Left ventricle myocardium inferior (tissue), 1 donor: ENCODE measurements at regions not wholly inside any gene's neighbourhood (a gene's known extent, or its start where the extent isn't known, plus 50 kb on each side); places are given as distances from the start of the nearest gene placed in this dataset.

Experiments used
- DNase-seq: peaks from one replicate; pipeline ENCODE4 v3.0.0-alpha.2; 2020
- H3K27ac ChIP-seq: fragments of 200-600 bp; replicated peaks from 2 replicates; pipeline ENCODE4 v1.8.0; 2021
- H3K27me3 ChIP-seq: fragments of 200-600 bp; 2 replicates; pipeline ENCODE4 v1.8.0; 2021; ENCODE audit warnings: low read depth
- H3K36me3 ChIP-seq: fragments of 200-600 bp; 2 replicates; pipeline ENCODE4 v1.8.0; 2021
- H3K4me1 ChIP-seq: fragments of 200-600 bp; 2 replicates; pipeline ENCODE4 v1.8.0; 2021
- H3K4me3 ChIP-seq: fragments of 200-600 bp; 2 replicates; pipeline ENCODE4 v1.8.0; 2021; ENCODE audit warnings: mild to moderate bottlenecking, moderate library complexity
- H3K9me3 ChIP-seq: fragments of 200-600 bp; replicated peaks from 2 replicates; pipeline ENCODE4 v1.8.0; 2021
- intact Hi-C: fragments of 100-400 bp; cut with micrococcal nuclease; formaldehyde crosslinking; loops from one replicate; pipeline ENCODE4 v1.11.0; 2022
- TF ChIP-seq, protein P1 (sequence below): fragments of 200-600 bp; IDR thresholded peaks from 2 replicates; pipeline ENCODE4 v1.8.0; 2021; ENCODE audit warnings: antibody characterized with exemption, mild to moderate bottlenecking, borderline replicate concordance
- donor health status: DM: no; HTN: yes; CAD: no; lungs with severe emphysema.

DNA sequence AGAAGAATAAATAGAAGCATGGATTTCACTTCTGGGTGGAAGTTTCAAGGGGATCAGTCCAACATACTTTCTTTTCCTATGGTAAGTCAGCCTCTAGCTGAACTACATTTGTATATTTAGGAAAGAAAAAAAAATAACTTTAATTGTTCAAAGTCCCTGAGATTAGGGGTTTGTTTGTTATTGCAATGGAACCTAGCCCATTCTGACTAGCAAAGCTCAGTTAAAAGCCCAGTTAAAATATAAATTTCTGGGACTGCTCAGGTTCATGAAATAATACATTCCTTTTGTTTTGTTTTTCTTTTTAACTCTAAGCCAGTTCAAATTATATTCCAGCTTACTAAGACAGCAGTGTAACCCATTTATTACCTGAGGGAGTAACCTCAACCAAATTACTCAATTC, 2069.6 kb upstream of the CELF4 start:
- intact Hi-C loops, result no loop called here
- Histone ChIP-seq H3K36me3 (no peaks in the 10 kb centered on the region), H3K9me3 (peaks cover 9% of the 10 kb centered on the region), H3K4me1 (no peaks in the 10 kb centered on the region), H3K27ac (no peak overlapping the region), H3K27me3 (no peaks in the 10 kb centered on the region), H3K4me3 (no peak overlapping the region)
- TF ChIP-seq, protein P1, sequence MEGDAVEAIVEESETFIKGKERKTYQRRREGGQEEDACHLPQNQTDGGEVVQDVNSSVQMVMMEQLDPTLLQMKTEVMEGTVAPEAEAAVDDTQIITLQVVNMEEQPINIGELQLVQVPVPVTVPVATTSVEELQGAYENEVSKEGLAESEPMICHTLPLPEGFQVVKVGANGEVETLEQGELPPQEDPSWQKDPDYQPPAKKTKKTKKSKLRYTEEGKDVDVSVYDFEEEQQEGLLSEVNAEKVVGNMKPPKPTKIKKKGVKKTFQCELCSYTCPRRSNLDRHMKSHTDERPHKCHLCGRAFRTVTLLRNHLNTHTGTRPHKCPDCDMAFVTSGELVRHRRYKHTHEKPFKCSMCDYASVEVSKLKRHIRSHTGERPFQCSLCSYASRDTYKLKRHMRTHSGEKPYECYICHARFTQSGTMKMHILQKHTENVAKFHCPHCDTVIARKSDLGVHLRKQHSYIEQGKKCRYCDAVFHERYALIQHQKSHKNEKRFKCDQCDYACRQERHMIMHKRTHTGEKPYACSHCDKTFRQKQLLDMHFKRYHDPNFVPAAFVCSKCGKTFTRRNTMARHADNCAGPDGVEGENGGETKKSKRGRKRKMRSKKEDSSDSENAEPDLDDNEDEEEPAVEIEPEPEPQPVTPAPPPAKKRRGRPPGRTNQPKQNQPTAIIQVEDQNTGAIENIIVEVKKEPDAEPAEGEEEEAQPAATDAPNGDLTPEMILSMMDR, result no peak
- no peak for DNase-seq

- TF ChIP-seq, protein P1, result no peak
- Histone ChIP-seq H3K27ac (no peak overlapping the region), H3K9me3 (no peaks in the 10 kb centered on the region), H3K4me3 (no peak overlapping the region), H3K36me3 (no peaks in the 10 kb centered on the region), H3K27me3 (no peaks in the 10 kb centered on the region), H3K4me1 (no peaks in the 10 kb centered on the region)
- no peak for DNase-seq
- intact Hi-C loops, result no loop called here
These were observed 2062.3 kb upstream of the CELF4 start for GRCh38 chr18:39627936-39628335.

- H3K9me3 ChIP-seq, result no peaks in the 10 kb centered on the region
- H3K27ac ChIP-seq, result no peak overlapping the region
- H3K4me3 ChIP-seq, result no peak overlapping the region
- no peaks in the 10 kb centered on the region for H3K27me3 ChIP-seq
- TF ChIP-seq, protein P1, result no peak
- intact Hi-C loops, result no loop called here
- DNase-seq, result no peak
- no peaks in the 10 kb centered on the region for H3K36me3 ChIP-seq
- no peaks in the 10 kb centered on the region for H3K4me1 ChIP-seq
These were observed 2059.4 kb upstream of the CELF4 start for GRCh38 chr18:39624961-39625360.

GRCh38 chr18:39622431-39622830, 2056.8 kb upstream of the CELF4 start:
- Histone ChIP-seq H3K4me1 (no peaks in the 10 kb centered on the region), H3K36me3 (no peaks in the 10 kb centered on the region), H3K27me3 (no peaks in the 10 kb centered on the region), H3K9me3 (peaks cover 5% of the 10 kb centered on the region), H3K4me3 (no peak overlapping the region), H3K27ac (no peak overlapping the region)
- no peak for DNase-seq
- TF ChIP-seq, protein P1, result no peak
- intact Hi-C loops, result no loop called here

DNA sequence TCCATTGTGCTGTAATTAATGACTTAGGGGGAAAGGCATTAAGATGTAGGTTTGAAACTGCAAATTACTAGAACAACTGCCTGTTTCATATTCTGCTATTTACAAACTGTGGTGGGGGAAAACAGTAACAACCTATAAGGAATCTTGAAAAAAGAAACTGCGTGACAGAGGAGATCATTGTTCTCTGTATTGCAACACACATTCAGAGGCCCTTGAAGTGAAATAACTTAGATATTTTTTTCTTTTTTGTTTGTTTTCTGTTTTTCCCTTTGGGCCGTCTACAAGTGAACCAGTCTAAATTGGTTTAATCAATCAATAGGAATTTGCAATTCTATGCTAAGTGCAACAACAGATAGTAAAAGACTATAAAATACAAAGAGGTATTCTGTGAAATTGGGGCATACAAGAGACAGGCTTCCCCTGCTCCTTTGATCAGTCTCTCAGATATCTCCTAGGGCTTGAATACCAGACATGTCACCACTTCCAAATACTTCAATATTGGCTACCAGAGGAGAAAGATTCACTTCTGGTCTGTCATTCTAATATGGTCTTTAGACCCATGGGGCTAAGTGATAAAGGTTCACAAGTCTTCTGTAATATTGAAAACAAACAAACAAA, 2055.1 kb upstream of the CELF4 start:
- Histone ChIP-seq H3K36me3 (no peaks in the 10 kb centered on the region), H3K4me1 (no peaks in the 10 kb centered on the region), H3K9me3 (peaks cover 5% of the 10 kb centered on the region), H3K27ac (no peak overlapping the region), H3K4me3 (no peak overlapping the region), H3K27me3 (no peaks in the 10 kb centered on the region)
- TF ChIP-seq, protein P1, result no peak
- intact Hi-C loops, result no loop called here
- DNase-seq, result no peak
